ENCODE measurements at regions not wholly inside any gene's neighbourhood (a gene's known extent, or its start where the extent isn't known, plus 50 kb on each side); places are given as distances from the start of the nearest gene placed in this dataset.

- TF ChIP-seq POLR2A (IDR thresholded peaks at IDR 0.05) (no peak), CTCF (IDR thresholded peaks at IDR 0.05) (no peak)
These were observed 230.0 kb upstream of the NWD2 start for GRCh38 chr4:37014584-37014983.
